Tibial nerve (tissue), 4 donors: ENCODE measurements at regions not wholly inside any gene's neighbourhood (a gene's known extent, or its start where the extent isn't known, plus 50 kb on each side); places are given as distances from the start of the nearest gene placed in this dataset.

ENCODE experiments used
- DNase-seq, 2 donors: peaks; one replicate each; pipeline ENCODE4 v3.0.0-alpha.2; 2019; ENCODE audit warnings: low spot score in 2 of 2
- H3K27ac ChIP-seq, 4 donors: fragments of 200-600 bp; sonication (generic) in 3 of 4; one replicate each; pipeline ENCODE4 v1.5.1; 2017 to 2019; ENCODE audit warnings: mild to moderate bottlenecking in 1 of 4
- H3K27me3 ChIP-seq, 2 donors: fragments of 200-600 bp; sonication (generic) in 1 of 2; one replicate each; pipeline versions ENCODE4 v1.5.1 to v1.6.0; 2017 to 2019
- H3K36me3 ChIP-seq, 3 donors: fragments of 200-600 bp; sonication (generic); one replicate each; pipeline ENCODE4 v1.5.1; 2018 to 2019
- H3K4me1 ChIP-seq, 4 donors: fragments of 200-600 bp; sonication (generic) in 3 of 4; one replicate each; pipeline ENCODE4 v1.5.1; 2017 to 2019
- H3K4me3 ChIP-seq, 4 donors: fragments of 200-600 bp; sonication (generic) in 3 of 4; one replicate each; pipeline ENCODE4 v1.5.1; 2017 to 2019; ENCODE audit warnings: mild to moderate bottlenecking in 1 of 4, moderate library complexity in 1 of 4
- H3K9me3 ChIP-seq, 4 donors: fragments of 200-600 bp; sonication (generic) in 3 of 4; one replicate each; pipeline ENCODE4 v1.5.1; 2017 to 2019
- CTCF ChIP-seq, 5 experiments: fragments of 200-600 bp in 3 of 5; fragments of 450-650 bp in 2 of 5; sonication (generic) in 3 of 5; IDR thresholded peaks; one replicate each; pipeline ENCODE4 v1.5.1; 2016 to 2019; ENCODE audit warnings: antibody characterized with exemption in 5 of 5, mild to moderate bottlenecking in 3 of 5, moderate library complexity in 2 of 5
- EP300 ChIP-seq, 2 donors: sonication (generic); formaldehyde crosslinking; IDR thresholded peaks; one replicate each; pipeline ENCODE4 v1.6.1; 2017; ENCODE audit warnings: antibody characterized with exemption in 2 of 2, mild to moderate bottlenecking in 1 of 2
- POLR2A ChIP-seq, 2 donors: fragments of 450-650 bp; IDR thresholded peaks; one replicate each; pipeline ENCODE4 v1.6.1; 2017; ENCODE audit warnings: antibody characterized with exemption in 2 of 2, mild to moderate bottlenecking in 2 of 2, moderate library complexity in 2 of 2
- WGBS, 2 donors: methylation state at CpG; one replicate each; pipeline ENCODE4 v1.1.5; 2018; 5-methylcytosine and 5-hydroxymethylcytosine counted together

GRCh38 chr2:207241198-207241597 is 75.5 kb upstream of the KLF7 start:
- H3K27me3 ChIP-seq = no peaks in the 10 kb centered on the region
- 80 to 85% methylated on average over 3 of the region's 3 CpGs for WGBS, 2 donors
- DNase-seq = no peak
- H3K27ac ChIP-seq = no peak overlapping the region
- no peaks in the 10 kb centered on the region for H3K36me3 ChIP-seq
- no peaks in the 10 kb centered on the region for H3K9me3 ChIP-seq
- H3K4me3 ChIP-seq = no peak overlapping the region
- peaks cover 0 to 26% (median 11%) of the 10 kb centered on the region in 4 donors for H3K4me1 ChIP-seq
- TF ChIP-seq EP300 (IDR thresholded peaks at IDR 0.05) (no peak), POLR2A (IDR thresholded peaks at IDR 0.05) (no peak), CTCF (IDR thresholded peaks at IDR 0.05) (no peak)

GRCh38 chr2:207243601-207244000 is 77.9 kb upstream of the KLF7 start:
- no peak for TF ChIP-seq EP300 (IDR thresholded peaks at IDR 0.05)
- TF ChIP-seq POLR2A (IDR thresholded peaks at IDR 0.05) = no peak
- Histone ChIP-seq H3K9me3 (no peaks in the 10 kb centered on the region), H3K27me3 (no peaks in the 10 kb centered on the region), H3K36me3 (no peaks in the 10 kb centered on the region), H3K27ac (no peak overlapping the region), H3K4me3 (no peak overlapping the region), H3K4me1 (peaks cover 0 to 21% (median 9%) of the 10 kb centered on the region in 4 donors)
- WGBS, 2 donors = 90 to 95% methylated on average over 1 of the region's 1 CpG
- DNase-seq = no peak

- no peak for DNase-seq
- WGBS, 2 donors = 73 to 76% methylated on average over 7 of the region's 7 CpGs
- Histone ChIP-seq H3K4me1 (peaks cover 0 to 5% (median 1%) of the 10 kb centered on the region in 4 donors), H3K36me3 (no peaks in the 10 kb centered on the region), H3K27me3 (no peaks in the 10 kb centered on the region), H3K9me3 (no peaks in the 10 kb centered on the region), H3K4me3 (no peak overlapping the region), H3K27ac (no peak overlapping the region)
- TF ChIP-seq POLR2A (IDR thresholded peaks at IDR 0.05) (no peak), CTCF (IDR thresholded peaks at IDR 0.05) (no peak), EP300 (IDR thresholded peaks at IDR 0.05) (no peak)
Observed at GRCh38 chr2:207244971-207245925, 79.5 kb upstream of the KLF7 start.

GRCh38 chr2:207248702-207249377 is 83.1 kb upstream of the KLF7 start:
- WGBS, 2 donors = 91 to 95% methylated on average over 4 of the region's 4 CpGs
- Histone ChIP-seq H3K9me3 (no peaks in the 10 kb centered on the region), H3K36me3 (no peaks in the 10 kb centered on the region), H3K4me1 (no peaks in the 10 kb centered on the region), H3K4me3 (no peak overlapping the region), H3K27ac (no peak overlapping the region), H3K27me3 (no peaks in the 10 kb centered on the region)
- DNase-seq = no peak
- TF ChIP-seq CTCF (IDR thresholded peaks at IDR 0.05) = no peak
- no peak for TF ChIP-seq EP300 (IDR thresholded peaks at IDR 0.05)
- no peak for TF ChIP-seq POLR2A (IDR thresholded peaks at IDR 0.05)

GRCh38 chr2:207251022-207251421 is 85.3 kb upstream of the KLF7 start:
- no peak for DNase-seq
- Histone ChIP-seq H3K36me3 (no peaks in the 10 kb centered on the region), H3K4me1 (peaks cover 0 to 8% (median 2%) of the 10 kb centered on the region in 4 donors), H3K9me3 (no peaks in the 10 kb centered on the region), H3K27ac (no peak overlapping the region), H3K27me3 (no peaks in the 10 kb centered on the region), H3K4me3 (no peak overlapping the region)
- TF ChIP-seq CTCF (IDR thresholded peaks at IDR 0.05) (no peak), POLR2A (IDR thresholded peaks at IDR 0.05) (no peak), EP300 (IDR thresholded peaks at IDR 0.05) (no peak)
- 87 to 93% methylated on average over 4 of the region's 4 CpGs for WGBS, 2 donors
